GM23248 (cell line): ENCODE measurements at regions not wholly inside any gene's neighbourhood (a gene's known extent, or its start where the extent isn't known, plus 50 kb on each side); places are given as distances from the start of the nearest gene placed in this dataset.

Experiments
- EZH2 ChIP-seq: fragments of 200-600 bp; sonication (generic); IDR thresholded peaks from 2 replicates; pipeline ENCODE4 v1.6.1; 2018; ENCODE audit warnings: antibody characterized with exemption, mild to moderate bottlenecking; ENCODE audit not compliant: insufficient read depth, poor library complexity, severe bottlenecking
- EZH2phosphoT487 ChIP-seq: fragments of 200-600 bp; sonication (generic); IDR thresholded peaks from 2 replicates; pipeline ENCODE4 v1.6.1; 2018; ENCODE audit warnings: antibody characterized with exemption, moderate library complexity, mild to moderate bottlenecking, low read depth; ENCODE audit not compliant: insufficient read depth

- no peak for TF ChIP-seq EZH2
- no peak for TF ChIP-seq EZH2phosphoT487
Observed at GRCh38 chr4:62328526-62328925, 1128.4 kb downstream of the ADGRL3 start.
